KBM-7 (cell line): ENCODE measurements at regions not wholly inside any gene's neighbourhood (a gene's known extent, or its start where the extent isn't known, plus 50 kb on each side); places are given as distances from the start of the nearest gene placed in this dataset.

Experiments used
- DNase-seq: peaks from one replicate; pipeline ENCODE4 v3.0.0-alpha.2; 2015
- in situ Hi-C: fragments of 300-500 bp; cut with MboI; formaldehyde crosslinking; loops from 2 replicates; pipeline ENCODE4 v1.14.3; 2020; ENCODE audit warnings: low sequenced_read_pairs, low pct_unique_long_range_greater_than_20kb, mixed read lengths

DNA sequence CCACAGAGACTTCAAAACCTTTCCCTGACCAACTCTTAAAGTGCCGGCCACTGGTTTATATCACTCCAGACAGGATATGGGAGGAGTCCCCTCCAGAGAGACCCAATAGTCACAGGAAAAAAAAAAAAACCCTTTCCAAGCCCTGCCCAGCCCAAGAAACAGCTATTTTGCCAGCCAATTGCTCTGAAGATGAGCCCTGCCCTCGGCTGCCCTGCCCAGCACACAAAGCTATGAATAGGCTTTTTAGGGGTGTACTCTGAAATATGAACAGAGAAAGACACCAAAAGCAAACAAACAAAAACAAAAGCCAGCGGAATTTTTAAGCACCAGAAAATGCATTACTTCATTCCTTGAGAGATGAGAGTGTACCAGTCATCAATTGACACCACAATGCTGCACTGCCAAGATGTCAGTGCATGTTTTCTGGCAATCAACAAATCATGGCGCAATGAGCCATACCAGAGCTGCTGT is 275.1 kb downstream of the C6orf118 start:
- in situ Hi-C loops = no loop called here
- no peak for DNase-seq

DNA sequence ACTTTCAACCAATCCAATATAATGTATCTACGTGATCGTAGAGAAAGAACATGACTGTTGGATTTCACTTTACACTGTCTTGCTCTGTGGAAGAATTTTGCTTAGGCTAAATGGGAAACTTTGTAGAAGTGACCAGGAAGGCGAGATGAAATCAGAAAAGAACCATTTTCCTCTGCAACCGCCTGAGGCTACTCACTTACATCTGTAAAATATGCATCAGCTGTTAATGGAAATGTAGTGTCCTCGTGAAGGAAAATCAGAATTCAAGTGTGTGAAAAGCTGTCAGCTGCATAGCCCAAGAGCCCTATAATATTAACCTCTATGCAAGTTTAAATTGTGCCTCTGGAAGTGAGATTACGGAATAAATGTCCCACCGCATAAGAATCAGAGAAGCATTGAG is 277.9 kb downstream of the C6orf118 start:
- in situ Hi-C loops = no loop called here
- DNase-seq = no peak

DNA sequence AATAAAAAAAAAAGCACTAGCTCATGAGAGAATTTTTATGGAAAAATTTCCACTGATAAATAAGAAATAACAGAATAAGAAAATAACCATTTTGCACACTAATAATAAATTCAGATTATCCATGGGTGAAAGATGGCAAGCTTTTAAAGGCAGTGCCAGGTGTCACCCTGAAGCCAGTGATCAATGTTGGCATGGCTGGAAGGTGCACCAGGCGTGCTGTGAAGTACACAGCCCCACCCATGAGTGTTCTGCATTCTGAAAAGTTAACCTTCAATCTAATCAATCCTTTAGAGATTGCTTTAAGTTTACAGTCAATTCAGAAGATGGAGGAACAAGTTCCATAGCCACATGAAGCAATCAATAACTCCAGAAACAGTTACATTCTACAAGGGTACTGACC is 284.4 kb downstream of the C6orf118 start:
- no peak for DNase-seq
- in situ Hi-C loops = no loop called here

DNA sequence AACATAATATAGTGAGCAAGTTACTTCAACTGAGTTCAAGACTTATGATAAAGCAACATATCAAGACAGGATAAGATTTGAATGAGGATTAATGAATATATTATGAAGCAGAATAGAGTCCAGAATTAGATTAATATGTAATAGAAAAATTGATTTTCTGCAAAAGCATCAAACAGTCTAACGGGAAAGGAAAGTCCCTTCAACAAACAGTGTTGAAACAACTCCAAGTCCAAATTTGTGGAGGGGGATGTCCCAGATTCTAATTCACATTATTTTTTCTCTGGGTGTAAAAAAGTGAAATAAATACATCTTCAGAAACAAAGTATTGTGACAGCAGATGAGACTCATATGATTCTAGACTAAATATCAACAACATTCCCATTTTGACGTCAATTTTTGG is 289.7 kb downstream of the C6orf118 start:
- DNase-seq = no peak
- in situ Hi-C loops = no loop called here

DNA sequence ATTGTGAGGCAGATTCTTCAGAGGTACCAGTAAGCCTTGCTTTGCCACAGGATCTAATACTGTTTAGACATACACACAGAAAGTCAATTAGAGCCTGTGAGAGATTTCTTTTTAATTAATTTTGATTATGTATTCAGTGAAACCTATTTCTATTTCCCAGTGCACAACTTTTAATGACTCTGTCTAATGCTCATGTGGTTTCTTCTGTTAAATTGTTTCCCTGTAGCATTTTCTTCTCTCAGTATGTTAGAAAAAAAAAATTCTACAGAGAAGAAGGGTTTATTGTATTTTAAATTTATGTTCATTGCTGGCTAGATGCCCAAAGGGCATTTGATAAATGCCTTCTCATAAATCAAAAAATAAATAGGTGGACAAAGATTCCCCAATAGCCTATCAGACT is 293.7 kb downstream of the C6orf118 start:
- DNase-seq = no peak
- in situ Hi-C loops = no loop called here

DNA sequence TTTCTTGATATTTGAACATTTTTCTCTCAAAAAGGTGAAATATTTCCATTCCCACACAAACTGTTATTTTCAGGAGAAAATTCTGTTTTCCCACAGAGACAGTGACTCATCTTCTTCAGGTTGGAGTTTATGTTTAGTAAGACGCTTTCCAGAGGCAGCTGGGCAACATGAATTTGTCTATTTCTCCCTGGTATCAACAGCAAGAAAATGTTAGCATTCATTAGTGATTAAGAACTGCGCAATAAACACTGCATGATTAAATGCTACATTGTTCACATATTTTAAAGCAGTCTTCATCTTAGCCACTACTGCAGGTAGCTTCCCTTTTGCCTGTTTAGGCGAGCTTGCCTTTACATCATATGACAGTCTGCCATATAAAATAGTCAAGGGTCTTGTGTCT is 295.7 kb downstream of the C6orf118 start:
- in situ Hi-C loops = no loop called here

DNA sequence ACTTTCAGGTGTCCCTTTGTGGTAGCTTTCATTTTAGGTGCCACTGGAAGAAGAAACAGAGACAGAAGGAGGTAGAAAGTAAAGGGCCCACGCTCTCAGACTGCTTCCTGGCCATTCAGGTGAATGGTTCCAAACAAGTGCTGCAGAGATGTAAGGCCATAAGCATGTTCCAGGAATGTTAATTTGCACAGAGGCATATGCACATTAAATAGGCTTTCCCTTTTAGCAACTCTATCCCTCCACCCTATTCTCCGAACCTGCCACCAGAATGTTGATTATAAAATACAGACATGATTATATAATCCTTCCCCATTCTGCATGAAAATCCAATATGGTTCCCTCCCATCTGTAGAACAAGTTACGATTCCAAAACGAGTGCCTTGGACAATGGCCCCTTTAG is 297.2 kb downstream of the C6orf118 start:
- in situ Hi-C loops = no loop called here
- no peak for DNase-seq

More for the DNA sequence above, 295.7 kb downstream of the C6orf118 start:
- no peak for DNase-seq

DNA sequence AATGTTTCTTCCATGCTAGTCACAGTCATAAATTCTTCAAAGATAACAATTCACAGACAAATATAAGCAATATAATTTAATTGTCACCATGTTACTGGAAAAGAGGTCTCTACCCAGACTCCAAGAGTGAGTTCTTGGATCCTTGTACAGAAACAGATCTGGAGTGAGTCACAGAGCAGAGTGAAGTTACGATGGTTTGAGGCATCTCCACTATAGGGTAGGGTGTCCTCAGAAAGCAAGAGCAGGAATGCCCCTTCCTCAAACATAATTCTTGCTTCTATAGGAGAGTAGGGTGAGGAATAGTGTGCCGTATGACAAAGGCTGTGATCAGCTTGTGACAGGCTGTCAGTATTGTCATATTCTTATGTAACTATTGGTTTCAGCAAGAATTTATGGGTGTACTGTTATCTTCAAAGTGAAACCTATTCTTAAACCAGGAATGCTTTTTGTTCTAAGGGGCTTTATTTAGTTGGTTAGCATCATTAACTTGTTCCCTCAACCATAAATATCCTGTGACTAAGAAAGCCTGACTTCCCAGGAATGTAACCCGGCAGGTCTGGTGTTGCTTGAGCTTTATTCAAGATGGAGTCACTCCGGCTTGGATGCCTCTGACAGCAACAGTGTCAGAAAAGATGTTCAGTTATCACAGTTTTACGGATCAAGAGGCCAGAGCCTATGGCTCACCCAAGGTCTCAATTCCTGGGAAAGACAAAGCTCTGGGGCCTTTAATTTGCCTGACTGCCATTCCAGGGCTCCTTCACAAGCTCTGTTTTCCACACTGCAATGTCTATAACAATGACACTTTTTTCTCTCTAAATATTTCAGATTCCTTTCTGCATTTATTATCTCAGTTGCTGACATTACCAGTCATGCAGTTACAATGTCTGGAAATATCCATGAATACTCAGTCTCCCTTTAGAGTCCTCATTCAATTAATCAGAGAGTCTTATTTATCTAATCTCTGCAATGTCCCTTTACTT is 298.6 kb downstream of the C6orf118 start:
- no peak for DNase-seq
- in situ Hi-C loops = no loop called here

DNA sequence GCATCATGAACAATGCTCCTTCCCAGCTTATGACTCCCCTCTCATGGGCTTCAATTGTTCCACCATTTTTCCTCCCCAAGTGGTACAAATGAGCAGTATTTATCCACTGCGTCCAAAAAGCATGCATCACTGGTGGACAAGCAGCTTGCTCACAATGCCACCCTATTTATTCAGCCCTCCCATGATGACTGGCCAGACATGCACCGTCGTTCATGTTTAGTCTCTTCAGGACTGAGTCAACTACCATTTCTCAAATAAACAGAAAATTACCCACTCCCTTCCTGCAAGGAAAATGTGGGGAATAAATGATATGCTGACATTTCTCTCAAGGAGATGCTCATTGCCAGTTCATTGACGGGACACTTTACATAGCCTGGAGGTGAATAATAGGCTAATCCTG is 300.4 kb downstream of the C6orf118 start:
- DNase-seq = no peak
- in situ Hi-C loops = no loop called here

DNA sequence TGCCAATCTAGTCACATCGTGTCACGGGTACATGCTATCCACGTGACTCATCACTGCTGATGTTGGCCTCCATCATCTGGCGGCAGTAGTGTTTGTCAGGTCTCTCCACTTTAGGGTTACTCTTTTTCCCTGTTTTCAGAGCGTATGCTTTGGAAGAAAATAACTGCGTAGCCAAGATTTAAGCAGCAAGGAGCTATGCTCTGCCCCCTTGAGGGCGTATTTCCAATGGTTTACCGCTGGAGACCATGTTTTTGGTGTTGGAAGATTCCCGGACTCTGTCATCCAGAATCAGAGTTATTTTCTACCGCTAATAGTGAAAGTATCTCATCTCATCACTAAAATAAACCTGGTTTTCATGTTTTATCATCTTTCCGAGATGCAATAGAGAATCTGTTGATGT is 306.5 kb downstream of the C6orf118 start:
- in situ Hi-C loops = no loop called here
- DNase-seq = no peak

DNA sequence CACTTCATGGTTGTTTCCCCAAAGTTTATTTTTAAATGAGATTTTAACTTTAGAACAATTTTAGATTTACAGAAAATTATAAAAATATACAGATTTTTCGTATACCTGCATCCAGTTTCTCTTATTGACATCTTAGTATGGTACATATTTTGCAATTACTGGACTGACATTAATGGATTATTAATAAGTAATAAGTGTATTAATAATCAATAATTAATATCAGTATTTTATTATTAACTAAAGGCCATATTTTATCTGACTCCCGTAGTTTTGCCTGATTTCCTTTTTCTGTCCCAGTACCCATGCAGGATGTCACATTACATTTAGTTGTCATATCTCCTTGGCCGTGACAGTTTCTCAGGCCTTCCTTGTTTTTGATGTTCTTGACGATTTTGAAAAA is 307.0 kb downstream of the C6orf118 start:
- no peak for DNase-seq
- in situ Hi-C loops = no loop called here

DNA sequence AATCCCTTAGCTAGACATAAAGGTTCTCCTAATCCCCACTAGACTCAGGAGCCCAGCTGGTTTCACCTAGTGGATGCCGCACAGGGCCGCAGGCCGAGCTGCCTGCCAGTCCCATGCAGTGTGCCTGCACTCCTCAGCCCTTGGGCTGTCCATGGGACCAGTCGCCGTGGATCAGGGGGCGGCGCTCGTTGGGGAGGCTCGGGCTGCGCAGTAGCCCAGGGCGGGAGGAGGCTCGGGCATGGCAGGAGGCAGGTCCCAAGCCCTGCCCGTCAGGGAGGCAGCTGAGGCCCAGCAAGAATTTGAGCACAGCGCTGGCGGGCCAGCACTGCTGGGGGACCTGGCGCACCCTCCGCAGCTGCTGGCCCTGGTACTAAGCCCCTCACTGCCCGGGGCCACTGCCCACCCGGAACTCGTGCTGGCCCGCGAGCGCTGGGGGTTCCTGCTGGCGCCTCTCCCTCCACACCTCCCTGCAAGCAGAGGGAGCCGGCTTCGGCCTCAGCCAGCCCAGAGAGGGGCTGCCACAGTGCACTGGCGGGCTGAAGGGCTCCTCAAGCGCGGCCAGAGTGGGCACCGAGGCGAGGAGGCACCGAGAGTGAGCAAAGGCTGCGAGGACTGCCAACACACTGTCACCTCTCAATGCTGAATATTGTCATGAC is 307.8 kb downstream of the C6orf118 start:
- in situ Hi-C loops = no loop called here
- DNase-seq = no peak

DNA sequence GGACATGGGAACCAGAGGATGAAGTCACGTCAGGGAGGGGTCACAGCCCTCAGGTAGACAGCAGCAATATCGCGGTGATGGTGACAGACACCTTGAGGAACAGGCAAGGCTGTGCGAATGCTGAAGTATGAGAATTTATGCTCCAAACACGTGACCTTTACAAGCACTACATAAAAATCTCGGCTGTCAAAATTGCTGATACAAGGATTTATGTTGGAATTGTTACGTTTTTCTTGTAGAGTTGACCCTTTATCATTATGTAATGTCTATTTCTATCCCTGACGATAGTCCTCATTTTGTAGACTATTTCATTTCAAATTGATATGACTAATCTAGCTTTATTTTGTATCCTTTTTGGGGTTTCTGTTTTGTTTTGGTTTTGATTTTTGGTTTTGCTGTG is 311.1 kb downstream of the C6orf118 start:
- in situ Hi-C loops = no loop called here
- DNase-seq = no peak

DNA sequence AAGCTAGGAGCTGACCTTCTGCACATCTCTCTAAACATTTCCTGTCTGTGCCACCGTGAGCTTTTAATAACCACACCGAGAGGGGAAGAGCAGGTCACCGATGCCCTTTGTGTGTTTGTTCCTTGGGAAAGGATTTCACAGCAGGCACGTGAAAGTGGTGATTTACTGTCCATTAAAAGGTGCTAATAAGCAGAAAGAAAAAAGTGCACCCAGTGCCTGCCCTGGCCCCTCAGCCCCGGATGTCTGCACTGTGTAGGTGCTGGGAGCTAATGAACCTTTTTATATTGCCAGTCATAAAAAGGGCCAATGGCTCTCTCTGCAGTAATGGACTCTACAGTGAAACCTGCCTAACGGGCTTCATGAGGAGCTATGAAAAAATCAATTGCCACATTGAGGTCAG is 312.6 kb downstream of the C6orf118 start:
- in situ Hi-C loops = no loop called here
- no peak for DNase-seq

DNA sequence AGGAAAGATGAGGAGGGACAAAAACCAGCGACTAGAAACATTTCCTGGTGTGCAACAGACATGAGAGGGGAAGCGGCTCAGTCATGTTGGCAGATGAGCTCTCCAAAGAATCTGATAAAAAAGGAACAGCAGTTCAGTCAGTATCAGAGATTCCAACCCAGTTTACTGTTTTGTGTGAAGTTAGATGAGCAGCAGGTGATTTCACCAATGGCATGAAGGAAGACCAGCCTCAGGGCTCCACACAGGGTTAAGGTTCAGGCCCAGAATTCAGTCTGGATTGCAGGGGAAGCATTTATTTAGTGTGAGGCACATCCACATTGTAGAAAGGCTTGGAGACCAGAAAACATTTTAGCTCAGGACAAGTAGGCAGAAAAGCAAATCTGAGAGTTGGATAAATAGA is 317.8 kb downstream of the C6orf118 start:
- in situ Hi-C loops = no loop called here

DNA sequence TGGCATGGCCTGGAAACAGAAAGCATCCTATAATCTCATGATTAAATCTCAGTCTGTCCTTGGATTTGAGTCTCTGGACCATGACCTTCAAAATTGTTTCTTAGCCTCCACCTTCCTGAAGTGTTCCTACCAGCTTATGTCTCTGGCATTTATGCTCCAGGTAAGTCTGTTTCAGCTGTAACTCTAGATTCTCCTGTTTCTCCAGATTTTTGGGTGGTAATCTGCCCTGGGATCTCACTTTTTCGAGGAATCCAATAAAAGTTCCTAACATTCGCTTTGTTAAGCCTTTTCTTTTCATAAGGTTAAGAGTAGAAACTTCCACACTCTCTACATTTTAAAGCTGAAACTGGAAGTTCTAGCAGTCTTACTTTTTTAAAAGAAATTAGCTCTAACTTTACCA is 318.5 kb downstream of the C6orf118 start:
- DNase-seq = no peak
- in situ Hi-C loops = no loop called here

More for the DNA sequence above, 317.8 kb downstream of the C6orf118 start:
- no peak for DNase-seq

DNA sequence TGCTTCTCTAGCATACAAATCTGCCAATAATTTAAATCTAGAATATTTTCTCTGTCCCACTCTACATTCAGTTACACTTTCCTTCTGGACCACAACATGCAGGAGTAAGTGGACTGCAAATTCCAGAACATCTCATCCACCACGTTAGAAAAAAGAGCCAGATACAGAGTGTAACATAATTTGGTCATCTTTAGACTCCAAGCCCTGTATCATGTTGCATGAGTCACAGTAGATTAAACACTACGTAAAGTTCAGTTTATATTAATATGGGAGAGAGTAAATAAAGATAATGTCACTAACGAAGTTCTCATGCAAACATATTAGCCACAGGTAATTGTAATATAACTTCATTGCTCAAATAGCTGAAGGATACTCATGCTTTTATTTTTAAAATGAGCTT is 327.0 kb downstream of the C6orf118 start:
- in situ Hi-C loops = no loop called here

DNA sequence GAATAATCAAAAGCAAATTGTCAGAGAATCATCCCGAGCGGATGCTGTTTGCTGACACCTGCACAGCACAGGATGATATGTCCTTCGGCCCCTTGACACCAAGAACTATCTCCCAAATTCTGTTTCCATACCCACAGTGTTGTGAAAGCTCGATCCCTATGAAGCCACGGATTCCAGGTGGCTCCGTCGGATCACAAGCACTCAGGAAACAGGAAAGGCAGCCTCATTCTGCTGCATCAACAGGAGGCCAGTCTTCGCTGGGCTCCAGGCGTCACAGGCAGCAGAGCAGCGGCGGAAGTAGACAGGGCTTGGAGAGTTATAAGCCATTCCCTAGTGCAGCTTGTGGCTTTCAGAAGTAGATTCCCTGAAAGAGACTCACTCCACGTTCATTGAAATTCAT is 342.3 kb downstream of the C6orf118 start:
- no peak for DNase-seq
- in situ Hi-C loops = no loop called here

More for the DNA sequence above, 327.0 kb downstream of the C6orf118 start:
- no peak for DNase-seq

DNA sequence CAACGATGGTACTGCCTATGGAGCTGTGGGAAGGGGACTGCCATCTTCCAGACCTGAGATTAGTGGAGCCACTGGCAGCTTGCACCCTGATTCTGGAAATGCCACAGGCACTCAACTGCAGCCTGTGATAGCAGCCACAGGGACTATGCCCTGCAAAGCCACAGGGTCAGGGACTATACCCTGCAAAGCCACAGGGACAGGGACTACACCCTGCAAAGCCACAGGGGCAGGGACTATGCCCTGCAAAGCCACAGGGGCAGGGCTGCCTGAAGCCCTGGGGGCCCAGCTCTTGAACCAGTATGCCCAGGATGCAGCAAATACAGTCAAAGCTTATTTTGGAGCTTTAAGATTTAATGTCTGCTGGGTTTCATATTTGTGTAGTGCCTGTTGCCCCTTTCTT is 346.6 kb downstream of the C6orf118 start:
- DNase-seq = no peak
- in situ Hi-C loops = no loop called here

DNA sequence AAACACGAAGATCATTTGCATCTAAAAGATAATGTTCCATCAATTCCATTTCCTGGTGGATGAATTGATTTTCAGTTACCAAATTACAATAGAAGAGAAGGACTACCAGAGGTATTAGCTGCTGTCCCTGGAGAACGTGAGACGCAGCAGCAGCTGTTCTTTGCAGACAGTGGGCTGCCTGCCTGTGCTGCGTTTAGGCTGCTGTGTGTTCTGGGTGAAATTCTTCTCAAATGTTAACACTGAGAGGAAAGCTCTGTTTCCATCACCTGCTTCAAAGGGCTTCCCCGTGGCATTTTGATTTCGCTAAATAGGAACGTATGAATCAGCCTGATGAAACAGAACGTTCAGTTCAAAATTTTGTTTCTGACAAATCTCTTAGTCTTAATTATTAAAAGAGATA is 362.2 kb downstream of the C6orf118 start:
- in situ Hi-C loops = no loop called here
- no peak for DNase-seq
